GM12892 (cell line): ENCODE measurements at regions not wholly inside any gene's neighbourhood (a gene's known extent, or its start where the extent isn't known, plus 50 kb on each side); places are given as distances from the start of the nearest gene placed in this dataset.

Source experiments
- POLR2A ChIP-seq: IDR thresholded peaks from 2 replicates; pipeline ENCODE4 v1.6.1; 2011; ENCODE audit warnings: low read depth, low read length, control low read depth
- TAF1 ChIP-seq: IDR thresholded peaks from 2 replicates; pipeline ENCODE4 v1.6.1; 2011; ENCODE audit warnings: low read depth, mild to moderate bottlenecking, control low read depth, low read length, borderline replicate concordance

- TF ChIP-seq POLR2A (no peak), TAF1 (no peak)
These were observed 104.2 kb upstream of the SLC45A1 start for GRCh38 chr1:8213676-8214075.
